ENCODE measurements at regions not wholly inside any gene's neighbourhood (a gene's known extent, or its start where the extent isn't known, plus 50 kb on each side); places are given as distances from the start of the nearest gene placed in this dataset.

GRCh38 chr3:83454353-83454752 lies 1504.4 kb upstream of the CADM2 start:
- TF ChIP-seq ZFP30 (CRISPR knock-in tag; IDR thresholded peaks at IDR 0.05): no peak
- no peak for TF ChIP-seq RARB (CRISPR knock-in tag; IDR thresholded peaks at IDR 0.05)
- TF ChIP-seq PATZ1 (CRISPR knock-in tag; IDR thresholded peaks at IDR 0.05; ENCODE audit: borderline replicate concordance): no peak
- TF ChIP-seq PPARA (CRISPR knock-in tag; IDR thresholded peaks at IDR 0.05; ENCODE audit: borderline replicate concordance): no peak
- no peak for TF ChIP-seq TOX (CRISPR knock-in tag; IDR thresholded peaks at IDR 0.05; ENCODE audit: borderline replicate concordance)
- no peak for TF ChIP-seq OSR1 (CRISPR knock-in tag; IDR thresholded peaks at IDR 0.05)
- no peak for TF ChIP-seq CREB5 (CRISPR knock-in tag; IDR thresholded peaks at IDR 0.05; ENCODE audit: low read depth)
- no peak for TF ChIP-seq BACH2 (CRISPR knock-in tag; IDR thresholded peaks at IDR 0.05; ENCODE audit: borderline replicate concordance)
- TF ChIP-seq ZFP3 (CRISPR knock-in tag; IDR thresholded peaks at IDR 0.05): no peak
- no peak for TF ChIP-seq ARNTL (CRISPR knock-in tag; IDR thresholded peaks at IDR 0.05; ENCODE audit: borderline replicate concordance, low read depth)
- TF ChIP-seq ZNF70 (CRISPR knock-in tag; IDR thresholded peaks at IDR 0.05): no peak
- TF ChIP-seq TCF4 (CRISPR knock-in tag; IDR thresholded peaks at IDR 0.05; ENCODE audit: borderline replicate concordance): no peak
